ENCODE measurements at regions not wholly inside any gene's neighbourhood (a gene's known extent, or its start where the extent isn't known, plus 50 kb on each side); places are given as distances from the start of the nearest gene placed in this dataset.

- TF ChIP-seq CTCF (IDR thresholded peaks at IDR 0.05; ENCODE audit: borderline replicate concordance, insufficient read depth, low read depth, low read length) = no peak
- no peak overlapping the region for H3K4me3 ChIP-seq (ENCODE audit: low read depth, low read length)
Measured at GRCh38 chr21:16086121-16086520, 356.3 kb downstream of the USP25 start.

- no peak overlapping the region for H3K4me3 ChIP-seq (ENCODE audit: low read depth, low read length)
- TF ChIP-seq CTCF (IDR thresholded peaks at IDR 0.05; ENCODE audit: borderline replicate concordance, insufficient read depth, low read depth, low read length) = no peak
Measured at GRCh38 chr21:16086936-16087335, 357.2 kb downstream of the USP25 start.

GRCh38 chr21:16087523-16087922, 357.7 kb downstream of the USP25 start:
- TF ChIP-seq CTCF (IDR thresholded peaks at IDR 0.05; ENCODE audit: borderline replicate concordance, insufficient read depth, low read depth, low read length) = no peak

GRCh38 chr21:16088056-16088455, 358.3 kb downstream of the USP25 start:
- H3K4me3 ChIP-seq (ENCODE audit: low read depth, low read length) = no peak overlapping the region
- no peak for TF ChIP-seq CTCF (IDR thresholded peaks at IDR 0.05; ENCODE audit: borderline replicate concordance, insufficient read depth, low read depth, low read length)

More at GRCh38 chr21:16087523-16087922, 357.7 kb downstream of the USP25 start:
- no peak overlapping the region for H3K4me3 ChIP-seq (ENCODE audit: low read depth, low read length)

GRCh38 chr21:16095005-16095404, 365.2 kb downstream of the USP25 start:
- no peak for TF ChIP-seq CTCF (IDR thresholded peaks at IDR 0.05; ENCODE audit: borderline replicate concordance, insufficient read depth, low read depth, low read length)
- no peak overlapping the region for H3K4me3 ChIP-seq (ENCODE audit: low read depth, low read length)

GRCh38 chr21:16096988-16097387, 367.2 kb downstream of the USP25 start:
- no peak for TF ChIP-seq CTCF (IDR thresholded peaks at IDR 0.05; ENCODE audit: borderline replicate concordance, insufficient read depth, low read depth, low read length)
- H3K4me3 ChIP-seq (ENCODE audit: low read depth, low read length) = no peak overlapping the region

- no peak overlapping the region for H3K4me3 ChIP-seq (ENCODE audit: low read depth, low read length)
- TF ChIP-seq CTCF (IDR thresholded peaks at IDR 0.05; ENCODE audit: borderline replicate concordance, insufficient read depth, low read depth, low read length) = no peak
Measured at GRCh38 chr21:16102113-16102512, 372.3 kb downstream of the USP25 start.
